IMR-90 (cell line): ENCODE measurements at regions not wholly inside any gene's neighbourhood (a gene's known extent, or its start where the extent isn't known, plus 50 kb on each side); places are given as distances from the start of the nearest gene placed in this dataset.

Experiments used
- ATAC-seq: fragments of 200-7000 bp; cut with Tn5 transposase; 2 replicates; pipeline ENCODE4 v1.9.1; 2020; ENCODE audit warnings: low read depth, mild to moderate bottlenecking, moderate library complexity
- BruUV-seq: library from RNA; stranded (reverse); fragments of 400-500 nt; replicated peaks from 2 replicates; lab custom pipeline; 2021; lab: Mats Ljungman, UMichigan
- CTCF ChIA-PET: fragments of 300-600 bp; formaldehyde crosslinking; extraction: SDS; loops from one replicate; lab custom pipeline; 2021; ENCODE audit warnings: antibody characterized with exemption; lab: Yijun Ruan, JAX
- POLR2A ChIA-PET: fragments of 300-600 bp; sonication (Branson Sonifier 250); formaldehyde crosslinking; loops from one replicate; lab custom pipeline; 2022; ENCODE audit warnings: antibody characterized with exemption; ENCODE audit not compliant: unreplicated experiment; lab: Charles Lee
- DNase-seq: peaks from one replicate; pipeline ENCODE4 v3.0.0; 2013
- H2AFZ ChIP-seq: replicated peaks from 2 replicates; pipeline ENCODE3; 2013; ENCODE audit warnings: low read length, mild to moderate bottlenecking; ENCODE audit not compliant: poor library complexity
- H2AK5ac ChIP-seq: 2 replicates; pipeline ENCODE4 v1.6.1; 2013; ENCODE audit warnings: low read depth, low read length, inconsistent platforms
- H2AK9ac ChIP-seq: replicated peaks from 2 replicates; pipeline ENCODE3; 2013; ENCODE audit warnings: mild to moderate bottlenecking, low read depth, low read length, moderate library complexity; ENCODE audit not compliant: poor library complexity
- H2BK120ac ChIP-seq: 2 replicates; pipeline ENCODE4 v1.6.1; 2013; ENCODE audit warnings: low read depth, low read length, inconsistent platforms
- H2BK15ac ChIP-seq: 3 replicates; pipeline ENCODE4 v1.6.1; 2013; ENCODE audit warnings: low read depth, low read length, inconsistent platforms
- H2BK20ac ChIP-seq: 2 replicates; pipeline ENCODE4 v1.6.1; 2013; ENCODE audit warnings: low read depth, mild to moderate bottlenecking, inconsistent platforms, low read length, moderate library complexity
- H2BK5ac ChIP-seq: 2 replicates; pipeline ENCODE4 v1.6.1; 2013; ENCODE audit warnings: mild to moderate bottlenecking, low read depth, low read length, inconsistent platforms; ENCODE audit not compliant: poor library complexity, severe bottlenecking
- H3K14ac ChIP-seq: replicated peaks from 2 replicates; pipeline ENCODE4 v1.6.1; 2013; ENCODE audit warnings: low read depth, low read length, inconsistent platforms
- H3K18ac ChIP-seq: 2 replicates; pipeline ENCODE4 v1.6.1; 2013; ENCODE audit warnings: low read depth, low read length, control low read depth
- H3K23ac ChIP-seq: 2 replicates; pipeline ENCODE4 v1.6.1; 2013; ENCODE audit warnings: low read depth, low read length, inconsistent platforms
- H3K27ac ChIP-seq: 2 replicates; pipeline ENCODE4 v1.5.1; 2013; ENCODE audit warnings: mild to moderate bottlenecking, control low read depth, low read length; ENCODE audit not compliant: insufficient read depth
- H3K27me3 ChIP-seq: 2 replicates; pipeline ENCODE4 v1.6.1; 2013; ENCODE audit warnings: low read length; ENCODE audit not compliant: control insufficient read depth, insufficient read depth
- H3K36me3 ChIP-seq: 2 replicates; pipeline ENCODE4 v1.6.1; 2013; ENCODE audit warnings: low read length, mixed read lengths; ENCODE audit not compliant: control insufficient read depth, insufficient read depth
- H3K4ac ChIP-seq: 2 replicates; pipeline ENCODE4 v1.6.1; 2013; ENCODE audit warnings: low read depth, low read length, inconsistent platforms
- H3K4me1 ChIP-seq: 2 replicates; pipeline ENCODE4 v1.6.1; 2013; ENCODE audit warnings: low read length, mixed read lengths; ENCODE audit not compliant: control insufficient read depth, insufficient read depth
- H3K4me2 ChIP-seq: 2 replicates; pipeline ENCODE4 v1.6.1; 2013; ENCODE audit warnings: low read depth, mild to moderate bottlenecking, control low read depth, low read length, moderate library complexity
- H3K4me3 ChIP-seq: 2 replicates; pipeline ENCODE4 v1.5.1; 2013; ENCODE audit warnings: low read depth, mild to moderate bottlenecking, control low read depth, low read length, moderate library complexity; ENCODE audit not compliant: insufficient read depth
- H3K56ac ChIP-seq: 2 replicates; pipeline ENCODE4 v1.6.1; 2013; ENCODE audit warnings: low read length, inconsistent platforms; ENCODE audit not compliant: insufficient read depth; ENCODE audit errors: extremely low read depth
- H3K79me1 ChIP-seq, 2 experiments: 2 replicates each; pipeline ENCODE4 v1.6.1; 2013; ENCODE audit warnings: low read length in 2 of 2, inconsistent platforms in 1 of 2, low read depth in 1 of 2
- H3K9ac ChIP-seq: 2 replicates; pipeline ENCODE4 v1.6.1; 2013; ENCODE audit warnings: low read depth, low read length, control low read depth
- H3K9me1 ChIP-seq: 2 replicates; pipeline ENCODE4 v1.6.1; 2013; ENCODE audit warnings: low read length, inconsistent platforms; ENCODE audit not compliant: insufficient read depth
- H3K9me3 ChIP-seq: 2 replicates; pipeline ENCODE4 v1.6.1; 2013; ENCODE audit warnings: low read length; ENCODE audit not compliant: control insufficient read depth, insufficient read depth
- H4K20me1 ChIP-seq: 2 replicates; pipeline ENCODE4 v1.6.1; 2013; ENCODE audit warnings: low read length, inconsistent platforms; ENCODE audit not compliant: insufficient read depth
- H4K5ac ChIP-seq: 2 replicates; pipeline ENCODE4 v1.6.1; 2013; ENCODE audit warnings: mild to moderate bottlenecking, low read depth, low read length, control low read depth
- H4K8ac ChIP-seq, 2 experiments: 2 replicates each; pipeline ENCODE4 v1.6.1; 2013; ENCODE audit warnings: low read depth in 2 of 2, low read length in 2 of 2, control low read depth in 1 of 2, inconsistent platforms in 1 of 2
- H4K91ac ChIP-seq: 2 replicates; pipeline ENCODE4 v1.6.1; 2013; ENCODE audit warnings: low read depth, low read length, inconsistent platforms; ENCODE audit not compliant: insufficient read depth
- BHLHE40 ChIP-seq: fragments of 150-350 bp; IDR thresholded peaks from 2 replicates; pipeline ENCODE4 v1.6.1; 2016; ENCODE audit warnings: mild to moderate bottlenecking, low read depth, low read length
- CEBPB ChIP-seq: IDR thresholded peaks from 2 replicates; pipeline ENCODE4 v1.6.1; 2012; ENCODE audit warnings: low read depth, low read length, improper control_type of control experiment
- CHD1 ChIP-seq: IDR thresholded peaks from 2 replicates; pipeline ENCODE4 v1.6.1; 2012; ENCODE audit warnings: low read depth, low read length, improper control_type of control experiment
- CTCF ChIP-seq: conservative IDR thresholded peaks from 2 replicates; pipeline ENCODE4 v1.5.1; 2012; ENCODE audit warnings: mild to moderate bottlenecking, low read depth, low read length, improper control_type of control experiment
- FOS ChIP-seq: fragments of 150-350 bp; IDR thresholded peaks from 2 replicates; pipeline ENCODE4 v1.6.1; 2016; ENCODE audit warnings: low read depth, low read length
- MAFK ChIP-seq: IDR thresholded peaks from 2 replicates; pipeline ENCODE4 v1.6.1; 2012; ENCODE audit warnings: low read depth, low read length, improper control_type of control experiment
- MAZ ChIP-seq: IDR thresholded peaks from 2 replicates; pipeline ENCODE4 v1.6.1; 2012; ENCODE audit warnings: low read depth, mild to moderate bottlenecking, low read length, improper control_type of control experiment, moderate library complexity, borderline replicate concordance
- MXI1 ChIP-seq: IDR thresholded peaks from 2 replicates; pipeline ENCODE4 v1.6.1; 2012; ENCODE audit warnings: low read depth, mild to moderate bottlenecking, low read length, moderate library complexity, borderline replicate concordance
- NFE2L2 ChIP-seq: fragments of 150-350 bp; IDR thresholded peaks from 2 replicates; pipeline ENCODE4 v1.6.1; 2016; ENCODE audit warnings: low read depth, mild to moderate bottlenecking, low read length
- POLR2A ChIP-seq: IDR thresholded peaks from 2 replicates; pipeline ENCODE4 v1.6.1; 2012; ENCODE audit warnings: mild to moderate bottlenecking, low read depth, low read length
- RAD21 ChIP-seq: IDR thresholded peaks from 2 replicates; pipeline ENCODE4 v1.6.1; 2012; ENCODE audit warnings: low read length, improper control_type of control experiment
- RCOR1 ChIP-seq: IDR thresholded peaks from 2 replicates; pipeline ENCODE4 v1.6.1; 2012; ENCODE audit warnings: mild to moderate bottlenecking, low read length, improper control_type of control experiment; ENCODE audit not compliant: insufficient replicate concordance
- RFX5 ChIP-seq: IDR thresholded peaks from 2 replicates; pipeline ENCODE4 v1.8.0; 2012; ENCODE audit warnings: low read depth, mild to moderate bottlenecking, low read length, moderate library complexity
- SMC3 ChIP-seq: fragments of 150-350 bp; IDR thresholded peaks from 2 replicates; pipeline ENCODE4 v1.6.1; 2016; ENCODE audit warnings: low read depth, mild to moderate bottlenecking, antibody characterized with exemption, low read length, moderate library complexity
- WGBS, 2 experiments: methylation state at CpG; one replicate each; pipeline versions ENCODE4 v1.1.5 to v1.1.7; 2013; ENCODE audit warnings: missing lambda C conversion rate in 2 of 2; ENCODE audit not compliant: insufficient read length in 1 of 2; ENCODE audit errors: extremely low coverage in 2 of 2; 5-methylcytosine and 5-hydroxymethylcytosine counted together
- dilution Hi-C: fragments of 300-500 bp; cut with HindIII; formaldehyde crosslinking; loops from one replicate; pipeline ENCODE4 v1.14.3; 2018; ENCODE audit warnings: low sequenced_read_pairs; ENCODE audit not compliant: unreplicated experiment
- in situ Hi-C: fragments of 300-500 bp; cut with MboI; formaldehyde crosslinking; loops from 3 replicates; pipeline ENCODE4 v1.14.3; 2019; ENCODE audit warnings: low sequenced_read_pairs, inconsistent platforms, mixed read lengths
- intact Hi-C: fragments of 100-400 bp; cut with micrococcal nuclease; formaldehyde crosslinking; loops from 2 replicates; pipeline ENCODE4 v1.10.0; 2022
- TF ChIP-seq, protein P1 (sequence below): fragments of 150-350 bp; IDR thresholded peaks from 2 replicates; pipeline ENCODE4 v1.6.1; 2017; ENCODE audit warnings: mild to moderate bottlenecking, antibody characterized with exemption, low read length, low read depth
- TF ChIP-seq, protein P2 (sequence below): fragments of 150-350 bp; IDR thresholded peaks from 2 replicates; pipeline ENCODE4 v1.6.1; 2016; ENCODE audit warnings: low read depth, mild to moderate bottlenecking, low read length, moderate library complexity, borderline replicate concordance

GRCh38 chr20:16661756-16662155 lies 68.1 kb upstream of the SNRPB2 start:
- Histone ChIP-seq H4K91ac (no peak overlapping the region), H3K36me3 (no peaks in the 10 kb centered on the region), H3K9me3 (no peaks in the 10 kb centered on the region), H2AK5ac (no peak overlapping the region), H2AFZ (no peak overlapping the region), H2BK5ac (no peak overlapping the region), H4K20me1 (no peaks in the 10 kb centered on the region), H3K9ac (no peak overlapping the region), H3K4me1 (no peaks in the 10 kb centered on the region), H3K23ac (no peak overlapping the region), H2BK15ac (no peak overlapping the region), H2BK120ac (no peak overlapping the region), H4K5ac (no peak overlapping the region), H3K56ac (no peak overlapping the region), H2BK20ac (no peak overlapping the region), H3K4me2 (no peak overlapping the region), H2AK9ac (no peak overlapping the region), H3K14ac (no peak overlapping the region), H3K27ac (no peak overlapping the region), H3K18ac (no peak overlapping the region), H3K4ac (no peak overlapping the region), H4K8ac (no peak overlapping the region), H3K79me1 (no peaks in the 10 kb centered on the region), H3K4me3 (no peak overlapping the region), H3K27me3 (no peaks in the 10 kb centered on the region), H3K9me1 (no peaks in the 10 kb centered on the region)
- CTCF ChIA-PET: no interaction called here
- no peak for DNase-seq
- POLR2A ChIA-PET: no interaction called here
- TF ChIP-seq CTCF (no peak), RAD21 (no peak), NFE2L2 (no peak), FOS (no peak), MXI1 (no peak), CEBPB (no peak), MAFK (no peak), CHD1 (no peak), SMC3 (no peak), RCOR1 (no peak), BHLHE40 (no peak), POLR2A (no peak), MAZ (no peak), RFX5 (no peak)
- TF ChIP-seq, protein P1, sequence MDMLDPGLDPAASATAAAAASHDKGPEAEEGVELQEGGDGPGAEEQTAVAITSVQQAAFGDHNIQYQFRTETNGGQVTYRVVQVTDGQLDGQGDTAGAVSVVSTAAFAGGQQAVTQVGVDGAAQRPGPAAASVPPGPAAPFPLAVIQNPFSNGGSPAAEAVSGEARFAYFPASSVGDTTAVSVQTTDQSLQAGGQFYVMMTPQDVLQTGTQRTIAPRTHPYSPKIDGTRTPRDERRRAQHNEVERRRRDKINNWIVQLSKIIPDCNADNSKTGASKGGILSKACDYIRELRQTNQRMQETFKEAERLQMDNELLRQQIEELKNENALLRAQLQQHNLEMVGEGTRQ: no peak
- TF ChIP-seq, protein P2, sequence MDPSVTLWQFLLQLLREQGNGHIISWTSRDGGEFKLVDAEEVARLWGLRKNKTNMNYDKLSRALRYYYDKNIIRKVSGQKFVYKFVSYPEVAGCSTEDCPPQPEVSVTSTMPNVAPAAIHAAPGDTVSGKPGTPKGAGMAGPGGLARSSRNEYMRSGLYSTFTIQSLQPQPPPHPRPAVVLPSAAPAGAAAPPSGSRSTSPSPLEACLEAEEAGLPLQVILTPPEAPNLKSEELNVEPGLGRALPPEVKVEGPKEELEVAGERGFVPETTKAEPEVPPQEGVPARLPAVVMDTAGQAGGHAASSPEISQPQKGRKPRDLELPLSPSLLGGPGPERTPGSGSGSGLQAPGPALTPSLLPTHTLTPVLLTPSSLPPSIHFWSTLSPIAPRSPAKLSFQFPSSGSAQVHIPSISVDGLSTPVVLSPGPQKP: no peak
- dilution Hi-C loops (no loop called here), in situ Hi-C loops (no loop called here), intact Hi-C loops (no loop called here)
- no peak for ATAC-seq
- BruUV-seq: no TSS peak
- 20% methylated on average over 1 of the region's 2 CpGs; no CpG with 5 or more reads in 1 of the 2 experiments for WGBS, 2 experiments
